Endothelial cell of umbilical vein (primary cell): ENCODE measurements at regions not wholly inside any gene's neighbourhood (a gene's known extent, or its start where the extent isn't known, plus 50 kb on each side); places are given as distances from the start of the nearest gene placed in this dataset.
"Not testable (repeated sequence)": the region's sequence is repeated elsewhere in the genome, so short reads cannot be mapped to it uniquely, and the experiment has no call there.

Experiments used
- BruUV-seq: library from RNA; stranded (reverse); fragments of 400-500 nt; replicated peaks from 2 replicates; lab custom pipeline; 2021; lab: Mats Ljungman, UMichigan
- CTCF ChIA-PET: fragments of 300-600, 350-600 bp; sonication (Branson Sonifier 250); formaldehyde crosslinking; loops from one replicate; lab custom pipeline; 2021; ENCODE audit warnings: antibody characterized with exemption, inconsistent platforms; lab: Charles Lee
- POLR2A ChIA-PET: fragments of 300-600, 350-600 bp; sonication (Branson Sonifier 250); formaldehyde crosslinking; loops from one replicate; lab custom pipeline; 2021; ENCODE audit warnings: antibody characterized with exemption, inconsistent platforms; lab: Charles Lee
- DNase-seq: peaks from one replicate; pipeline ENCODE4 v3.0.0-alpha.2; 2011; ENCODE audit warnings: low read depth, low spot score
- FAIRE-seq: peaks from 2 replicates; lab custom pipeline; 2011; peaks lifted over from hg19 to GRCh38; lab: Jason Lieb, UNC
- H2AFZ ChIP-seq: 2 replicates; pipeline ENCODE4 v1.6.0; 2012; ENCODE audit warnings: low read depth, low read length, control low read depth, inconsistent platforms
- H3K27ac ChIP-seq: 2 replicates; pipeline ENCODE4 v1.5.1; 2011; ENCODE audit warnings: low read depth, mild to moderate bottlenecking, control low read depth, low read length, moderate library complexity; ENCODE audit not compliant: insufficient read depth
- H3K27me3 ChIP-seq, 2 experiments: 2 replicates each; pipeline versions ENCODE4 v1.6.0 to v1.6.1; 2011; ENCODE audit warnings: low read length in 2 of 2, mixed read lengths in 1 of 2; ENCODE audit not compliant: control insufficient read depth in 2 of 2, insufficient read depth in 2 of 2
- H3K36me3 ChIP-seq, 2 experiments: 2 replicates in 1 of 2; 3 replicates in 1 of 2; pipeline ENCODE4 v1.5.1; 2011; ENCODE audit warnings: low read length in 2 of 2, mild to moderate bottlenecking in 1 of 2, moderate library complexity in 1 of 2; ENCODE audit not compliant: control insufficient read depth in 2 of 2, insufficient read depth in 2 of 2; ENCODE audit errors: extremely low read depth in 1 of 2
- H3K4me1 ChIP-seq: 3 replicates; pipeline ENCODE4 v1.5.1; 2011; ENCODE audit warnings: mild to moderate bottlenecking, low read length; ENCODE audit not compliant: control insufficient read depth, insufficient read depth; ENCODE audit errors: extremely low read depth
- H3K4me2 ChIP-seq: 2 replicates; pipeline ENCODE4 v1.6.1; 2011; ENCODE audit warnings: low read length, control low read depth, mixed read lengths; ENCODE audit not compliant: insufficient read depth
- H3K4me3 ChIP-seq, 3 experiments: fragments of 200-600 bp in 1 of 3; sonication (generic), shearing (Covaris generic) in 1 of 3; replicated peaks in 1 of 3; 2 replicates each; pipeline ENCODE4 v1.5.1; 2011 to 2016; ENCODE audit warnings: control low read depth in 3 of 3, low read length in 3 of 3, mild to moderate bottlenecking in 2 of 3, inconsistent platforms in 1 of 3, low read depth in 1 of 3, moderate library complexity in 1 of 3; ENCODE audit not compliant: insufficient read depth in 1 of 3
- H3K79me2 ChIP-seq: 2 replicates; pipeline ENCODE4 v1.6.0; 2012; ENCODE audit warnings: low read length, inconsistent platforms; ENCODE audit not compliant: control insufficient read depth, insufficient read depth
- H3K9ac ChIP-seq: replicated peaks from 2 replicates; pipeline ENCODE3; 2011; ENCODE audit warnings: low read length, control low read depth; ENCODE audit not compliant: insufficient read depth; ENCODE audit errors: extremely low read depth
- H3K9me1 ChIP-seq: replicated peaks from 3 replicates; pipeline ENCODE4 v1.6.0; 2011; ENCODE audit warnings: mild to moderate bottlenecking, low read length; ENCODE audit not compliant: control insufficient read depth, insufficient read depth; ENCODE audit errors: extremely low read depth
- H3K9me3 ChIP-seq: replicated peaks from 2 replicates; pipeline ENCODE4 v1.5.1; 2012; ENCODE audit warnings: low read length, inconsistent platforms; ENCODE audit not compliant: control insufficient read depth, insufficient read depth
- H4K20me1 ChIP-seq: replicated peaks from 2 replicates; pipeline ENCODE3; 2011; ENCODE audit warnings: mild to moderate bottlenecking, low read length; ENCODE audit not compliant: control insufficient read depth, insufficient read depth; ENCODE audit errors: extremely low read depth
- dilution Hi-C: fragments of 300-500 bp; cut with MboI; formaldehyde crosslinking; loops from one replicate; pipeline ENCODE4 v1.15.0; 2019; ENCODE audit warnings: low sequenced_read_pairs; ENCODE audit not compliant: extremely low pct_ligation_motif_present
- intact Hi-C: fragments of 100-400 bp; cut with micrococcal nuclease; formaldehyde crosslinking; loops from one replicate; pipeline ENCODE4 v1.10.0; 2022

DNA sequence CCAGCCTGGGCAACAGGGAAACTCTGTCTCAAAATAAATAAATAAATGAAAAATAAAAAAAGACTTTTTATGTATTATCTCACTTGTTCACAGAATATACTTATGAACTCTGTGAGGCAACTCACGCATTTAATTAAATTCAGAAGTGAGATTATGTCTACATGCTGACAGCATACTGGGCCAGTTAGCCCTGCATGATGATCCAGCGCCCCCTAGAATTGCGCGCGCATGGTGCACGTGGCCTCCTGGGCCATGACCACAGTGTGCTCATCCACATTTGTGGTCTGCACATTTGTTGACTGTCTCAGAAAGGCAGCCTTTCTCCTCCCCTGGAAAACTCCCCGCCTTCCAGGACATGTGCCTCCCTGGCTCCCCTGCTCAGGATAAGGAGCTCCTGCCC lies 64.8 kb upstream of the METTL9 start:
- H3K27ac ChIP-seq, H3K27me3 ChIP-seq, intact Hi-C loops, DNase-seq, H3K79me2 ChIP-seq, H3K9ac ChIP-seq, H3K4me2 ChIP-seq, BruUV-seq, H3K9me3 ChIP-seq, H3K4me1 ChIP-seq, CTCF ChIA-PET, H4K20me1 ChIP-seq, POLR2A ChIA-PET, H3K36me3 ChIP-seq, H3K9me1 ChIP-seq, H2AFZ ChIP-seq, dilution Hi-C loops, FAIRE-seq, H3K4me3 ChIP-seq: not testable (repeated sequence)

DNA sequence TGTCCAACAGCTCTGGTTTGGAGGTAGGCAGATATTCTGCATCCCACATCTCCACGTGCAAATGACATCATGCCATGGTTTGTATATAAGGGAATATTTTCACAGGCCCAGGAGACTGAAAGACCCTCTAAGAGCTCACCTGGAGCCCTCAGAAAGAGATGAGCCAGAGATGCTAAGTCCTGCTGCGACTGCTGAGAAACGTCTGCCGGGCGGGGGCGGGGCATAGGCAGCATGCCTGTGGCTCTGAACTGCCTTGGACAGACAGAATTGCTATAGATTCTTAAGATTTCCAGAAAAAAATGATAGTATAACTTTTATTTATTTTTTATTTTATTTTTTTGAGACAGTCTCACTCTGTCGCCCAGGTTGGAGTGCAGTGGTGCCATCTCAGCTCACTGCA lies 64.2 kb upstream of the METTL9 start:
- H3K36me3 ChIP-seq, H3K4me3 ChIP-seq, dilution Hi-C loops, DNase-seq, H3K4me2 ChIP-seq, H3K79me2 ChIP-seq, FAIRE-seq, H2AFZ ChIP-seq, intact Hi-C loops, H3K9ac ChIP-seq, H3K4me1 ChIP-seq, BruUV-seq, H3K27ac ChIP-seq, H4K20me1 ChIP-seq, H3K27me3 ChIP-seq, POLR2A ChIA-PET, CTCF ChIA-PET, H3K9me1 ChIP-seq, H3K9me3 ChIP-seq: not testable (repeated sequence)

DNA sequence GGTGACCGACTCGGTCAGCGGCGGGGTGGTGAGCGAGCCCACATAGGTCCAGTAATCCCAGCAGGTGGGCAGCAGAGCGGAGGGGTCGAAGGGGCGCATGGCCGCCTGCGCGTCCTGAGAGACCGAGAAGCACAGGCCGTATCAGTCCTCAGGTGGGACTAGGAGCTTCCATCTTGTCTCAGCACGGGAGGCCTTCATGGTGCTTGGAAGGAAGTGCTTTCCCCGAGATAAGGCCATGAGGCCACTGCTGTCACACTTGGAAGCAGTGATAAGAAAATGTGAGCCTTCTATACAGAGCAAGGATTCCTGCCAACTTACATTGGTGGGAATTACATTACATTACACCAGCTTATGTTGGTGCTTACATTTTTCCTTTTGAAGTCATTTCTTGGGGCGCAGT lies 62.6 kb upstream of the METTL9 start:
- DNase-seq, H4K20me1 ChIP-seq, H3K4me2 ChIP-seq, FAIRE-seq, H3K36me3 ChIP-seq, intact Hi-C loops, H2AFZ ChIP-seq, CTCF ChIA-PET, H3K27ac ChIP-seq, H3K4me3 ChIP-seq, POLR2A ChIA-PET, dilution Hi-C loops, H3K27me3 ChIP-seq, H3K4me1 ChIP-seq, H3K9me1 ChIP-seq, H3K9ac ChIP-seq, H3K9me3 ChIP-seq, BruUV-seq, H3K79me2 ChIP-seq: not testable (repeated sequence)

DNA sequence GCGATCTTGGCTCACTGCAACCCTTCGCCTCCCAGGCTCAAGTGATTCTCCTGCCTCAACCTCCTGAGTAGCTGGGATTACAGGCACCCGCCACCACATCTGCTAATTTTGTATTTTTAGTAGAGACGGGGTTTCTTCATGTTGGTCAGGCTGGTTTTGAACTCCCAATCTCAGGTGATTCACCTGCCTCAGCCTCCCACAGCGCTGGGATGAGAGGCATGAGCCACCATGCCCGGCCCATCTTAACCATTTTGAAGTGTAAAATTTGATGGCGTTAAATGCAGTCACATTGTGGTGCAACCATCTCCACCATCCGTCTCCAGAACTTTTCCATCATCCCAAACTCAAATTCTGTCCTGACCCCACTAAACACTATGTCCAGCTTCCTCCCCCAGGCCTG lies 61.8 kb upstream of the METTL9 start:
- intact Hi-C loops, H3K4me2 ChIP-seq, H3K9me3 ChIP-seq, CTCF ChIA-PET, BruUV-seq, H3K9me1 ChIP-seq, H3K4me3 ChIP-seq, H2AFZ ChIP-seq, H3K27ac ChIP-seq, H3K36me3 ChIP-seq, H3K27me3 ChIP-seq, H4K20me1 ChIP-seq, DNase-seq, dilution Hi-C loops, H3K4me1 ChIP-seq, POLR2A ChIA-PET, H3K79me2 ChIP-seq, H3K9ac ChIP-seq: not testable (repeated sequence)
- peak; percentile 42 for FAIRE-seq
